PC-3 (cell line): ENCODE measurements at regions not wholly inside any gene's neighbourhood (a gene's known extent, or its start where the extent isn't known, plus 50 kb on each side); places are given as distances from the start of the nearest gene placed in this dataset.

Experiments used
- EZH2 ChIP-seq: fragments of 300-600 bp; sonication (generic); IDR thresholded peaks from one replicate; pipeline ENCODE4 v1.6.1; 2017; ENCODE audit warnings: antibody characterized with exemption, mild to moderate bottlenecking, low read length; ENCODE audit not compliant: unreplicated experiment
- EZH2phosphoT487 ChIP-seq: fragments of 300-600 bp; sonication (generic); IDR thresholded peaks from 2 replicates; pipeline ENCODE4 v1.6.1; 2018; ENCODE audit warnings: mild to moderate bottlenecking, antibody characterized with exemption, low read length, borderline replicate concordance
- TF ChIP-seq, protein P1 (sequence below): fragments of 300-600 bp; sonication (generic); conservative IDR thresholded peaks from 2 replicates; pipeline ENCODE4 v1.5.1; 2017; ENCODE audit warnings: antibody characterized with exemption, low read depth, mild to moderate bottlenecking, low read length

DNA sequence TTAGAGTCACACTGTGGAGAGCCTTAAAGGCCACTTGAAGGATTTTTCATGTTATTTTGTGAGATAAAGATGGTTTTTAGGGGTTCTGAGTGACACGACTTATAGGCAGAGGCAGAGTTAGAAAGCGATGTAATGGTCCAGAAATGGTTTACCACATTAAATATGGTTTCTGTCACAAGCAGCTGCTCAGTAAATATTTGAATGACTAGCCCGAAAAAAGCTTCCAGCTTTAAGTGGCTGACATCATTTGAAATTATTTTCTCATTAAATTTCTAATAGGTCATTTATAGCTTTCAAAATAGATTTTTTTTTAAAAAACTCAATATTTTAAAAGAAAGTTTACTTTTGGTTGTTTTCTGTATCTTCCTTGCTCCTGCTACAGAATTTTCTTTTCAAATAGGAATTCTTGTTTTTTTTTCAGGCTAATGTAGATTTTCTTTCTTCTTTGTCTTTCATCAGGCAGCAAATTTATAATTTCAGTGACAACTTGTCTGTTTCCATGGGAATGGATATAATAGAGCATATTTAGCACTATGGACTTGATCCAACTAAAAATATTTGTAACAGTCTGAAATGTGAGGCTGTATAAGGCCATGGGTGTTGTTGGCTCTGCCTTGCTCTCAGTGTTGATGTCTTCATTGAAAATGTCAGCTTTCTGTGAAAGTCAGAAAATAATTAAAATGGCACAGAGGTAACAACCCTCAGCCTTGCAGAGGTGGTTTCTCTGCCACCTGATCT is 700.0 kb downstream of the TMTC2 start:
- TF ChIP-seq EZH2, result no peak
- TF ChIP-seq, protein P1, sequence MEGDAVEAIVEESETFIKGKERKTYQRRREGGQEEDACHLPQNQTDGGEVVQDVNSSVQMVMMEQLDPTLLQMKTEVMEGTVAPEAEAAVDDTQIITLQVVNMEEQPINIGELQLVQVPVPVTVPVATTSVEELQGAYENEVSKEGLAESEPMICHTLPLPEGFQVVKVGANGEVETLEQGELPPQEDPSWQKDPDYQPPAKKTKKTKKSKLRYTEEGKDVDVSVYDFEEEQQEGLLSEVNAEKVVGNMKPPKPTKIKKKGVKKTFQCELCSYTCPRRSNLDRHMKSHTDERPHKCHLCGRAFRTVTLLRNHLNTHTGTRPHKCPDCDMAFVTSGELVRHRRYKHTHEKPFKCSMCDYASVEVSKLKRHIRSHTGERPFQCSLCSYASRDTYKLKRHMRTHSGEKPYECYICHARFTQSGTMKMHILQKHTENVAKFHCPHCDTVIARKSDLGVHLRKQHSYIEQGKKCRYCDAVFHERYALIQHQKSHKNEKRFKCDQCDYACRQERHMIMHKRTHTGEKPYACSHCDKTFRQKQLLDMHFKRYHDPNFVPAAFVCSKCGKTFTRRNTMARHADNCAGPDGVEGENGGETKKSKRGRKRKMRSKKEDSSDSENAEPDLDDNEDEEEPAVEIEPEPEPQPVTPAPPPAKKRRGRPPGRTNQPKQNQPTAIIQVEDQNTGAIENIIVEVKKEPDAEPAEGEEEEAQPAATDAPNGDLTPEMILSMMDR, result no peak
- TF ChIP-seq EZH2phosphoT487, result no peak
